Endothelial cell (in vitro differentiated cells): ENCODE measurements at regions not wholly inside any gene's neighbourhood (a gene's known extent, or its start where the extent isn't known, plus 50 kb on each side); places are given as distances from the start of the nearest gene placed in this dataset.

ENCODE experiments used
- DNase-seq: peaks from one replicate; pipeline ENCODE4 v3.0.0; 2021; ENCODE audit warnings: low spot score
- H3K27ac Mint-ChIP-seq: one replicate; pipeline ENCODE4 v1.8.0; 2021; ENCODE audit warnings: mixed read lengths, inconsistent platforms; ENCODE audit not compliant: unreplicated experiment
- H3K27me3 Mint-ChIP-seq: one replicate; pipeline ENCODE4 v1.8.0; 2021; ENCODE audit warnings: mild to moderate bottlenecking, moderate library complexity, mixed read lengths, inconsistent platforms; ENCODE audit not compliant: unreplicated experiment
- H3K36me3 Mint-ChIP-seq: one replicate; pipeline ENCODE4 v1.8.0; 2021; ENCODE audit warnings: mild to moderate bottlenecking, low read depth, mixed read lengths, inconsistent platforms; ENCODE audit not compliant: unreplicated experiment
- H3K4me1 Mint-ChIP-seq: one replicate; pipeline ENCODE4 v1.8.0; 2021; ENCODE audit warnings: mild to moderate bottlenecking, mixed read lengths, inconsistent platforms; ENCODE audit not compliant: unreplicated experiment
- H3K4me3 Mint-ChIP-seq: one replicate; pipeline ENCODE4 v1.8.0; 2021; ENCODE audit warnings: mild to moderate bottlenecking, mixed read lengths, inconsistent platforms; ENCODE audit not compliant: unreplicated experiment
- H3K9me3 Mint-ChIP-seq: one replicate; pipeline ENCODE4 v1.8.0; 2021; ENCODE audit warnings: mixed read lengths, inconsistent platforms; ENCODE audit not compliant: unreplicated experiment
- CTCF ChIP-seq: fragments of 200-600 bp; sonication (generic); IDR thresholded peaks from one replicate; pipeline ENCODE4 v1.5.0; 2021; ENCODE audit warnings: antibody characterized with exemption; ENCODE audit not compliant: unreplicated experiment

DNA sequence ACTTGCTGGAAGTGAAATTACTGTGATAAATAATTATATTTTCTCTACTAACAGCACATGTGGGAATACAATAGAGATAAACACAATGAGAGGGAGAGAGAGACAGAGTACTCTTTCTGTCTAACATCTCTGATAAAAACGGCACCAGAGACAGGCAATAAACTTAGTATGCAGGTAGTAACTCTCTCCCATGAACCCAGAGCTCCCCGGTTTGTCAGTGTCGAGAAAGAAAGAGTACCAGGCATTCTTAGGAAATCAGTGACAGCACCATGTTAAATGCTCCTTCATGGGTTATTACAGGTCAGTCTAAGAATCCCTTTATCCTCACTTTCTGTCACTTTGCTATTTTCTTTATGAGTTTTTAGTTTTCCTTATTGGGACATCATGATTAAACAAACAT is 110.7 kb upstream of the EPHA3 start:
- Mint-ChIP-seq H3K4me1 (no peaks in the 10 kb centered on the region), H3K36me3 (no peaks in the 10 kb centered on the region), H3K9me3 (no peaks in the 10 kb centered on the region), H3K4me3 (no peak overlapping the region), H3K27me3 (no peaks in the 10 kb centered on the region), H3K27ac (no peak overlapping the region)
- no peak for DNase-seq
- TF ChIP-seq CTCF: no peak

GRCh38 chr3:88997260-88997659 is 110.2 kb upstream of the EPHA3 start:
- no peak for DNase-seq
- Mint-ChIP-seq H3K4me1 (no peaks in the 10 kb centered on the region), H3K36me3 (no peaks in the 10 kb centered on the region), H3K9me3 (no peaks in the 10 kb centered on the region), H3K27ac (no peak overlapping the region), H3K4me3 (no peak overlapping the region), H3K27me3 (no peaks in the 10 kb centered on the region)
- TF ChIP-seq CTCF: no peak

DNA sequence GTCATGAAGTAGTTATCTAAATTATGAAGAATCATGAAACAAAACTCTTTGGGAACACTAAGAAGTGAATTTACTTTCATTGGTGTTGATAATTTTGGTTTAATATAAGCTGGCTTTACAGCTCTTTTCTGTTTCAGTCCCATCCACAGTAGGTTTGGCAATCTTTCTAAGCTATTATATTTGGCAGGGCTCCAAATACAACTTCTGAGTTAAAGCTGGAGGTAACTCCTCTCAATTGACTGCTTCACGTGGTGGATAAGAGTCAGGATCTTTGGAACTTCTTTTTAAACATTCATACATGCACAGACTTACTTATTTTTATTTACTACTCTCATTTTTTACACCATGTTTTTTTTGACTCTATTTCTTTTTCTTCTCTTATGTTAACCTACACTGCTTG is 106.5 kb upstream of the EPHA3 start:
- TF ChIP-seq CTCF: no peak
- no peak overlapping the region for H3K27ac Mint-ChIP-seq
- H3K4me3 Mint-ChIP-seq: no peak overlapping the region
- DNase-seq: no peak
- H3K4me1 Mint-ChIP-seq: no peaks in the 10 kb centered on the region
- H3K36me3 Mint-ChIP-seq: no peaks in the 10 kb centered on the region
- no peaks in the 10 kb centered on the region for H3K9me3 Mint-ChIP-seq
- H3K27me3 Mint-ChIP-seq: no peaks in the 10 kb centered on the region

DNA sequence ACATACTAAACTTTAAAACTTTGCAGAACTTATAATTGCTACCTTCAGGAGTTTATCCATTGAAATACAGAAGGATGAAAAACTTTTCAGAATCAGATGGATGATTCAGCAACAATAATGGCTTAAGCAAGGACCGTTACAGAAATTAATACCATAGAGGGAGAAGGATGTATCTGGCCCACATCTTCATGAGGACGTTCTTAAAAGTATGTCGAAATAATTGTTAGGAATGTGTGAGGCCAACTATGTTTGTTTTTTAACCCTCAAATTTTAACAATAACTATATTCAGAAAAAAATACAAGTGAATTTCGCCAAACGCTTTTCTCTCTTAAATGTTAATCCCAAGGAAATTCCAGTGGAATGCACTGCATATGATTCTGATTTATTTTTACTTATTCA is 105.2 kb upstream of the EPHA3 start:
- Mint-ChIP-seq H3K4me1 (no peaks in the 10 kb centered on the region), H3K9me3 (no peaks in the 10 kb centered on the region), H3K4me3 (no peak overlapping the region), H3K27me3 (no peaks in the 10 kb centered on the region), H3K27ac (no peak overlapping the region), H3K36me3 (no peaks in the 10 kb centered on the region)
- no peak for DNase-seq
- no peak for TF ChIP-seq CTCF

DNA sequence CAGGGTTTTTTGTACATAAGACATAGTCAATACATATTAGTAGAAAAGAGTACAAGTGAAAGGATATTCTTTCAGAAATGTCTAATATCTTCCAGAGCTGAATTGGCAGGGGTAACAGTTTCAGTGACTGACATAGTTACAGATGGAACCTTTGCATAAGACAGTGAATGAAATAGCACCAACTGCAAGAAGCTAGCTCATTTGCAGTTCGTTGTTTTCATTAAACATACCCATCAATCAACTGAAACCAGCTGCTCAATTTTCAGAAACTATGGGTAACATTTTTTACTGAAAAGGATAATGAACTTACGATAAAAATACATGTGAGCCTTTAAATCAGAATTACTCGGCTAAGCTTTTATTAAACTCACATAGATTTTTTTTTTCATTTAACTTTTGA is 93.9 kb upstream of the EPHA3 start:
- H3K4me3 Mint-ChIP-seq: no peak overlapping the region
- H3K4me1 Mint-ChIP-seq: no peaks in the 10 kb centered on the region
- no peaks in the 10 kb centered on the region for H3K27me3 Mint-ChIP-seq
- TF ChIP-seq CTCF: no peak
- no peaks in the 10 kb centered on the region for H3K36me3 Mint-ChIP-seq
- H3K9me3 Mint-ChIP-seq: no peaks in the 10 kb centered on the region
- no peak for DNase-seq
- no peak overlapping the region for H3K27ac Mint-ChIP-seq
